Retina (tissue), 1 donor: ENCODE measurements at regions not wholly inside any gene's neighbourhood (a gene's known extent, or its start where the extent isn't known, plus 50 kb on each side); places are given as distances from the start of the nearest gene placed in this dataset.

Experiments used
- DNase-seq: peaks from one replicate; pipeline ENCODE4 v3.0.0-alpha.2; 2016

DNA sequence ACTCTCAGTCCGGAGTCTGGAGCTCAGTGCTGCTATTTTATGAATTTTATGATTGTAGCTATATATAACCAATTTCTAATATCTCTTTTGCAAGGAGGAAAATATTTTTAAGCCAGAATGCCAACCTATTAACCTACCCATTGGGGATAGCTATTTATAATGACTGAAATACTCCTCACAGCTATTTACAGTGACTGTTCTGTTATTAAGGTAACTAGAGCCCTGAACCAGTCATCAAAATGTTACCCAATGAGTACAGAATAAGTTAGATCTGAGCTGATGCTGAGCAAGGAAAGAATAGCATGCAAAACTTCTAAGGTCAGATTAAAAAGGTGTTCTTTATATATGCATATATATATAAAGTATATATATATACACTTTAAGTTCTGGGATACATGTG is 79.6 kb upstream of the PPP2R3A start:
- no peak for DNase-seq

DNA sequence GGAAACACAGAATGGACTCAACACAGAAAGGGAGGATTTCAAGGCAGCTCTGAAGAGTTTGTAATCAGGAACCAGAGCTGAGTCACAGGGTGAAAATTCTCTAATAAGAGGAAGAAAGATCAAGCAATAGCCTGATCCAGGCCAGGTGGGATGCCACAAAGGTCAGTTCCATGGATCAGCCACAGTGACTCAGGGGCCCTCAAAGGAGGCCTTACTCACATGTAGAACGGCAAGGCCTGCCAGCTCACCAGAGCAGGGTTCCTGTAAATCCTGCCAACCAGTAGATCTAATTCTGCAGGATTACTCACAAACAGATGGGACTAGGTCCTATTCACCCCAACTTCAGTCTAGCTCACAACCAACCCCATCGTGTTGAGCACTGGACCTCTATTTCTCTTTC is 78.3 kb upstream of the PPP2R3A start:
- no peak for DNase-seq

DNA sequence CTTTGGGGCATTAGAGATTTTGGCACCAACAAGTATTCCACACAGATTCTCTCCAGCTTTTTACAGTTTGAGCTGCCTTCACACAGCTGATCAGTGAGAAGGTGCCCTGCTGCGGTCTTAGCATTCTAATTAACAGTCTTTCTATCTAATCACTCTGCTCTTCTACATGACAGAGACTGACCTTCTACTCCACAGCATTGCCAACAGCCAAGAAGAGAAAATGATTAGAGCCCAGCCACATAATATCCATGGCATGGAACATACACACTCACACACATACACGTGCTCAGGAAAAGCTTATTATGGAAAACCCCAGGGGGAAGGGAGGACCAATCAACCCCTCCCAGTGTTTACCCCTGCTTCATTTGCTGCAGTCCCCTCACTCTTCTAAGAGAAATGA is 76.1 kb upstream of the PPP2R3A start:
- DNase-seq, result peak; percentile 34

DNA sequence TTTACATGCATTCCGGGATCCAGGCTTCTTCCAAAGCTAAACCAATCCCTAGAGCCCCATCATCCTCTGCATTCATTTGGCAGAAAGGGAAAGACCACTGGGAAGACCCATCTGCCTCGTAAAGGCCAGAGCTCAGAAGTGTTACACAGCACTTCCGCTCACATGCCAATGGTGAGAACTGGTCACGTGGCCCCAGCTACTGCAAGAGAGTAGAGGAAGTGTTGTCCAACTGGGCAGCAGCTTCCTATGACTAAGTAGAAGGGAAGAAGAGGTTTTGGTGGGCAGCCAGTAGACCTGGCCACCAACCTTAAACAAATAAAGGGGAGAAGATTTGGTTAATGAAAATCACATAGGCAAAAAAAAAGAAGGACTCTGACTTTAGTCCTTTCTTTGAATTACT is 74.4 kb upstream of the PPP2R3A start:
- DNase-seq, result no peak

DNA sequence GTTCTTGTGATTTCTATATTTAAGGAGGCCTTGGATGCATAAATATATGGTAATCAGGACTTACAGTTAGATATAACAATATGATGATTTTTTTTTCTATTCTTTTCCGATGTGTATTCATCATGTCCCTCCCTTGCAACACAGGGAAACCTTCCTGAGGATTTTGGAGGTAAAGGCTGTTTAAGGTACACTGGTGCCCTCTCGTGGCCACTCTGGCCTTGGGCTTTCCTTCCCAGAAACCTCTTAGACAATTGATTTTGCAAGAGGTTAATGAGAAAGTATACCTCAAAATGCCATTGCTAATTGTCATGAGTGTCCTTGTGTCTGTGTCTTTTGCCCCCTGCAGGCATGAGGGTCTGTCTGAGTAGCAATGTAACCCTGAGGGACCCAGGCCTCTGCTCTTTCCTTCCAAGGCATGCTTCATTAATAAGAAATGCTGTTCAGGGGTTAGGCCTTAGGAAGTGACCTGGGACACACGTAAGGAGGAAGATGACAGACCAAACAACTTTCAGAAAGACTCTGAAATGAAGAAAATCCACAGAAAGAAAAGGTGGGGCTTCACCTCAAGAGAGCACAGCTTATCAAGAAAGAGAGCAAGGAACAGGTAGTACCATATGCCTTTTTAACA is 70.3 kb upstream of the PPP2R3A start:
- peak; percentile 89 for DNase-seq

DNA sequence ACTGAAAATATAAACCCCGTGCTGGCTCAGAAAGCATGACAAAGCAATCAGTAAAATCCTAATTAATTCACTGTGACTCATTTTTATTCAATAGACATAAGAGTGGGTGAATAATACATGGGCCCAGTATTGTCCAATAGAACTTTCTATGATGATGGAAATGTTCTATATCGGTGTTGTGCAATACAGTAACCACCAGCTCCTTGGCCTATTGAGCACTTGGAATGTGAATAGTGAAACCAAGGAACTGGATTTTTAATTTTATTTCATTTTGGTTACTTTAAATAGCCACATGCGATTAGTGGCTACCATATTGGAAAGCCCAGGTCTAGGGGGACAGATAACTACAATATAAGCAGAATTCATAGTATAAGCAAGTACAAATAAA is 69.8 kb upstream of the PPP2R3A start:
- no peak for DNase-seq

DNA sequence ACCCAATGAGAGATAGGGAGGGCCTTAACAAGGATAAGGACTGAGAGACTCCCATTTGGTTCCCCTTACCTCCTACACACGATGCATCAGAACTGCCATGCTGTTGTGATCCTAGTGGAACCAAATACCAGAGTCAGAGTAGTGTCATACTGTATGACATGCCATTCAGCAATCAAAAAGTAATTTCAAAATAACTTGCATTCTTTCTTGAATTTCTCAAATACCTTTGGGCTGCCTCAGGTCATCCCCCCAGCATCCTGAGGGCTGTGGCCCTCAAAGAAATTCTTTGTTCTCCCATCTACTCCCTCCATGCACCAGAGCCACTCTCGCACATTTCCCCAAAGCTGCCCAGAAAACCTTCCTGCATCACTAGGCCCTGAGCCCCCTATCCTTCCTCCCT is 68.9 kb upstream of the PPP2R3A start:
- no peak for DNase-seq

DNA sequence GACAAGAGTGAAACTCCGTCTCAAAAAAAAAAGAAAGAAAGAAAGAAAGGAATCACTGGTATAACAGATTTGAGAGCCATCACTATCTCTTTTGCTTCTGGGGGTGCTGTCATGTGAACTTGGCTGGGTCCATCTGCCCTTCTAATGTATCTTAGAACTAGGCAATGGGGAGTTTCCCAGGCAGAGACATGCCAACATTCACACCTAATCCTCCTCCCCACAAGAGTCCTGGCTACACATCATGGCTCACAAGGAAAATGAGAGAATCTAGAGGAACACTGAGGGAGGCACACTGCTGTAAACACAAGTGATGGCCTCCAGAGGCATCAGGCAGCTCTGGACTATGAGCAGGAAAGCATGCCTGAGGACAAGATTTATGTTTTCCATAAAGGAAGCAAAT is 67.8 kb upstream of the PPP2R3A start:
- no peak for DNase-seq

DNA sequence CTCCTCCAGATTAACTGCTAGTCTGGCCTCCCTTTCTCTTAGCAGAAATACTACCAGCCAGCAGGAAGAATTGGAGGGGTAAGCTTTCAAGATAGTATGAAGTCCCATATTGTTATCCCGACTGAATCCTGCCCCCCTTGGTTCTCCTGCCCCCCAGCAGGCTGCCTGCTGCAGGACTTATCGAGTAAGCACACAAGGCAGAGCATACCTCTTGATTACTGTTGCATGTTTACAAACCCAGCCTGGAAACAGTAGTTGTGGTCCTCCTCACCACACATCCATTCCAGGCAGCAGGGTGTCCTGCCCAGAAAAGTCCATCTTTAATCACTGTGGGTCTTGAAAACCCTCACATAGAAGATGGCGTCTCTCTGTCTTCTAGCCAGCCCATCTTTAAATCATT is 66.8 kb upstream of the PPP2R3A start:
- no peak for DNase-seq

DNA sequence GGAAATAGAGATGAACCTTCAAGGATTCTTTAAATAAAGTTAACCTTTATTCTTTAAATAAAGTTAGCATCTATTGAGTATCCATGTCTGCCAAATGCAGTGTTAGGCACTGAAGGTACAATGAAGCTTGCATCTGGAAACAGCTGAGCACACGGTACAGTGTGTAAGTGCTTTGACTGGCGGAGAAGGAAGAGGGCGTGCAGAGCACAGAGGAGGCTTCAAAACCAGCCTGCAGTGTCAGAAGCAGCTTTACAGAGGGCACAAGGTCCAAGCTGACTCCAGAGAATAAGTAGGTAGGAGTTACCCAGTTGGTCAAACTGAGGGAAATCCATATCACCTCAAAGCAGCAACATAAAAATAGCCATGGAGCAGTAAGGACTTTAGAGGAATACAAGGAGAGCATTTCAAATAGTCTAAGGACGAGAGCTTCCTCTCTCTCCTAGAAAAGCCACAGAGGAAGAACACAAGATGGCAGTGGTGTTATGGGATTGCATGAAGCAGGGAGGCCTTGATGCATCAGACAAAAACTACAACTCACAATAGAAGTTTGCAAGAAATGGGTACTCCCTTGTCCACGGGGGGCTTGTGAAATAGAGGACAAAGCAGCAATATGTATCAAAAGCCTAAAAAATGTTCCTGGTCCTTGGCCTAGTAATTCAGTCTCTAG is 60.3 kb upstream of the PPP2R3A start:
- no peak for DNase-seq

DNA sequence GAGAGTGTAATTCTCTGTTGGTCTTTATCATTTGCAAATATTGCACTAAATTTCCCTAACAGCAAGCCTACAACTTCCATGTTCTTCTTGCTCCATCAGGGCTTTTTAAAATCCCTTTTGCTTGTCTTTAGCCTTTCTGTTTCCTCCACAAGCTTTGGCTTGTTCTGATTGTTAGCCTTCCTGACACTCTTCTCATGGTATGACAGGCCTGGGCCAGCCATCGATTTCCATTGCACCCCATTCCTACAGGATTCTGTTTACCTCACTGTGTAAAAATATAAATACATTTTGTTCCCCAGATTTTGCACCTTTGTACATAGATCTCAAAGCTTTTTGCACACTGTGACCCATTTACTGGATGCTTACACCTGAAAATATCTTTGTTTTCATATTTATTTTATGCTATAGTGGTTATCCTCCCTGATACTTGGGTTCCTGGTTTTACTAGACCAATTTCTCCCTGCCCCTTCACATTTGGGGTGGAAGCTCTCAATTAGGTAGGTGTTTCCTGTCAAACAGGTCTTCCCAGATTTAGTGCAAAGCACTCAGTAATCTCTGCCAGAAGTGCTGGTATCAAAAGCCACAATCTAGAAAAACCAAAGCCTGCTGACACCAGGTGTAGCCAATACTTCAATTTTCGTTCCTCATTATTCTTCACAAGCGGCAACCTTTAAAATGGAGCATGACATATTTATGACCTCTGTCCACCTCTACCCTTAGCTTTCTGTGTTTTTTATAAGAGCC is 57.9 kb upstream of the PPP2R3A start:
- no peak for DNase-seq

DNA sequence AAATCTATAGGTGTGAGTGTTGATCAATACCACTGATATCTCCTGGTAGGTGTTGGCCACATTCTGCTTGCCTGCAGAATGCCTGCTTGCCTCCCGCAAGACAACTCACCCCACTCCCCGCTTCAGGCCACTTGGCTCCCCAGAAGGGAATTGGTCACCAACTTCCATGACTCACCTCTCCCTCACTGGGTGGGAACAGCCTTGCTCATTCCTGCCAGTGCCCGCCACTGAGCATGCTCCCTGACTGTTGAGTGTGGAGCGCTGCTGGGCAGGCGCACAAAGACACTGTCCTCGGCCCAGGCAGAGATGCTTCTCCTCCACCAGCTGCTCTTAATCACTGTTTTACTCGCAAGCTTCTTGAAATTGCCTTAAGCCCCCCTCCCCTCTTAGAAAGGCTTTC is 57.3 kb upstream of the PPP2R3A start:
- no peak for DNase-seq

DNA sequence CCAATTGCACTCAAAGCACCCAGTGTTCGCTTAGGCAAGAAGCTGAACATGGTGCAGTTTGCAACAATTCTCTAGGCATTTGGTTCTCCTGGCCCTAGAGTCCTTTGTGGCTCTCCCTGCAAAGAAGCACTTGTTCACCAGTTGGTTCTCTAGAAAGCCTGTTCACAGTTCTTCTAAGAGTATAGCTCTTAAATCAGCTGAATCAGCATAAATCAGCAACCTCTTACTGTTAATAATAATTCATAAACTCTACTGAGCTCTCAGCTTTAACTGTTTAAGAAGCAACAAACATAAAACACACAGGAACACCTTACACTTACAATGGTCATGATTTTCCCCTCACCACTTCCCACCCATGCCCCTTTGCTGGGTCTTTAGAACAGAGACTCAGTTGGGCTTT is 56.8 kb upstream of the PPP2R3A start:
- no peak for DNase-seq

DNA sequence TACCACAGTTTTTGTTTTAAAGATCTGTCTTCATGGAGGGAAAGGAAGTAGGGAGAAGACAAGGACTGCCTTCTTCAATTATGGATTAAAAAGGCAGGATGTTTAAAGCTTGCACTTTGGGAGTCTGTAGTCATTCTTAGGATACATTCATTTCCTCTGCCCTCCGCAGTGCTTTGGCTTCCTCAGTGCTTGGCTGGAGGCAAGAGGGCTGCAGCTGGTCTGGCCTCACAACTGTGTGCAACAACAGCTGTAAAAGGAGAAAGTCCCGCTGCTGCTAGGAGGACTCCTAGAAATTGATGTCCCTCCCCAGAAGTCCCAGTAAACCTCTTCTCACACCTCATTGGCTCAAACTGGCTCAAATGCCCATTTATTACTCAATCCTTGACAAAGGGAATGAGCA is 54.4 kb upstream of the PPP2R3A start:
- no peak for DNase-seq

DNA sequence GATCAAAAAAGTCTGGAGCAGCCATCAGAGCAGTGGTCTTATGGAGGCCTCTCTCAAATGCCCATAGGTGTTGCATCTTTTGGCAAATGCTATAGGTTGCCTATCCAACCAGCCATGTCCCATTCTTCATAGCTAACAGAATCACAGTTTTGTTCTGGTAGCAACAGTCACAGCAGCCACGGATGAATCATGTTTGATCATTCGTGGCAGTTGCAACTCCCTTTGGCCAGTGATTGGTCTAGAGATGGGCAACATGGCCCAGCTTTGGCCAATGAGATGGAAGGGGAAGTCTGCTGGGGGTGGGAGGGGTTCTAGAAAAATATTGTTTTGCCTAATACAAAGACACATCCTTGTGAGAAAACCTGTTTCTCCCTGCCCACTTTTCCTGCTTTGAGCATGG is 50.3 kb upstream of the PPP2R3A start:
- DNase-seq, result no peak
